HCT116 (cell line): ENCODE measurements at regions not wholly inside any gene's neighbourhood (a gene's known extent, or its start where the extent isn't known, plus 50 kb on each side); places are given as distances from the start of the nearest gene placed in this dataset.

ENCODE experiments used
- ATAC-seq: fragments of 200-7000 bp; cut with Tn5 transposase; 2 replicates; pipeline ENCODE4 v1.9.1; 2020; ENCODE audit warnings: mild to moderate bottlenecking, moderate library complexity
- BruUV-seq: library from RNA; stranded (reverse); fragments of 400-500 nt; replicated peaks from 2 replicates; lab custom pipeline; 2021; lab: Mats Ljungman, UMichigan
- CTCF ChIA-PET: fragments of 300-600 bp; sonication (Branson Sonifier 250); formaldehyde crosslinking; loops from one replicate; lab custom pipeline; 2021; ENCODE audit warnings: antibody characterized with exemption; lab: Charles Lee
- POLR2A ChIA-PET: fragments of 300-600, 350-600 bp; sonication (Branson Sonifier 250); formaldehyde crosslinking; loops from one replicate; lab custom pipeline; 2021; ENCODE audit warnings: antibody characterized with exemption; lab: Charles Lee
- RAD21 ChIA-PET, 2 experiments: fragments of 300-600 bp; sonication (Branson Sonifier 250); formaldehyde crosslinking; loops; one replicate each; lab custom pipeline; 2023; ENCODE audit warnings: low total read pairs in 2 of 2; ENCODE audit not compliant: uncharacterized antibody in 2 of 2, unreplicated experiment in 2 of 2, low non-redundant PET in 1 of 2; lab: Charles Lee
- DNase-seq: peaks from one replicate; pipeline ENCODE4 v3.0.0-alpha.2; 2010; ENCODE audit warnings: low read depth, low spot score
- H2AFZ ChIP-seq: fragments of 200-600 bp; shearing (Covaris generic), sonication (generic); 2 replicates; pipeline ENCODE4 v1.6.1; 2017; ENCODE audit warnings: low read depth, mixed run types, mixed read lengths, antibody characterized with exemption, low read length; ENCODE audit not compliant: poor library complexity, severe bottlenecking
- H3K27ac ChIP-seq: 2 replicates; pipeline ENCODE4 v1.5.1; 2012; ENCODE audit warnings: low read depth, low read length
- H3K27me3 ChIP-seq: fragments of 200-600 bp; sonication (generic); 2 replicates; pipeline ENCODE4 v1.6.1; 2016; ENCODE audit warnings: mixed run types, low read length, mixed read lengths; ENCODE audit not compliant: insufficient read depth
- H3K36me3 ChIP-seq, 2 experiments: fragments of 200-500 bp in 1 of 2; fragments of 200-600 bp in 1 of 2; sonication (Bioruptor generic) in 1 of 2; sonication (generic) in 1 of 2; 2 replicates each; pipeline versions ENCODE4 v1.5.1 to v1.6.1; 2014 to 2016; ENCODE audit warnings: low read length in 2 of 2, inconsistent platforms in 1 of 2, mixed read lengths in 1 of 2, mixed run types in 1 of 2; ENCODE audit not compliant: insufficient read depth in 2 of 2, control insufficient read depth in 1 of 2
- H3K4me1 ChIP-seq, 2 experiments: fragments of 200-600 bp in 1 of 2; sonication (generic) in 1 of 2; 2 replicates each; pipeline versions ENCODE4 v1.5.1 to v1.6.1; 2012 to 2017; ENCODE audit warnings: low read length in 2 of 2, inconsistent platforms in 1 of 2, mild to moderate bottlenecking in 1 of 2, mixed read lengths in 1 of 2, mixed run types in 1 of 2, moderate library complexity in 1 of 2; ENCODE audit not compliant: insufficient read depth in 2 of 2, control insufficient read depth in 1 of 2
- H3K4me2 ChIP-seq: fragments of 200-600 bp; sonication (generic); 2 replicates; pipeline ENCODE4 v1.6.1; 2017; ENCODE audit warnings: mixed run types, low read length, mixed read lengths
- H3K4me3 ChIP-seq, 2 experiments: fragments of 200-600 bp in 1 of 2; sonication (generic) in 1 of 2; replicated peaks in 1 of 2; 2 replicates each; pipeline ENCODE4 v1.5.1; 2011 to 2016; ENCODE audit warnings: low read length in 2 of 2, control low read depth in 1 of 2, low read depth in 1 of 2, mild to moderate bottlenecking in 1 of 2, mixed read lengths in 1 of 2, mixed run types in 1 of 2
- H3K79me2 ChIP-seq: fragments of 200-600 bp; sonication (generic); 2 replicates; pipeline ENCODE4 v1.6.1; 2017; ENCODE audit warnings: mild to moderate bottlenecking, mixed run types, low read length, moderate library complexity, mixed read lengths; ENCODE audit not compliant: insufficient read depth
- H3K9ac ChIP-seq: fragments of 200-600 bp; sonication (generic); 2 replicates; pipeline ENCODE4 v1.6.1; 2016; ENCODE audit warnings: low read length, mixed read lengths
- H3K9me2 ChIP-seq: fragments of 200-600 bp; sonication (generic), shearing (Covaris generic); 2 replicates; pipeline ENCODE4 v1.6.1; 2017; ENCODE audit warnings: mixed run types, mild to moderate bottlenecking, moderate library complexity; ENCODE audit not compliant: insufficient read depth
- H3K9me3 ChIP-seq, 2 experiments: fragments of 200-500 bp in 1 of 2; fragments of 200-600 bp in 1 of 2; sonication (Bioruptor generic) in 1 of 2; sonication (generic) in 1 of 2; 2 replicates each; pipeline ENCODE4 v1.6.1; 2014 to 2017; ENCODE audit warnings: low read length in 2 of 2, mixed read lengths in 2 of 2, inconsistent platforms in 1 of 2, low read depth in 1 of 2, mild to moderate bottlenecking in 1 of 2, mixed run types in 1 of 2, moderate library complexity in 1 of 2; ENCODE audit not compliant: control insufficient read depth in 1 of 2, insufficient read depth in 1 of 2
- H4K20me1 ChIP-seq: fragments of 200-600 bp; sonication (generic), shearing (Covaris generic); 2 replicates; pipeline ENCODE4 v1.6.1; 2017; ENCODE audit warnings: mixed run types, mild to moderate bottlenecking, moderate library complexity; ENCODE audit not compliant: insufficient read depth
- CBX3 ChIP-seq: IDR thresholded peaks from 2 replicates; pipeline ENCODE4 v1.6.1; 2012; ENCODE audit warnings: low read depth
- CEBPB ChIP-seq: IDR thresholded peaks from 2 replicates; pipeline ENCODE4 v1.6.1; 2012; ENCODE audit warnings: low read depth
- EGR1 ChIP-seq: IDR thresholded peaks from 2 replicates; pipeline ENCODE4 v1.6.1; 2012; ENCODE audit warnings: low read depth
- ELF1 ChIP-seq: IDR thresholded peaks from 2 replicates; pipeline ENCODE4 v1.6.1; 2012; ENCODE audit warnings: low read depth, borderline replicate concordance
- EZH2phosphoT487 ChIP-seq: fragments of 200-600 bp; IDR thresholded peaks from 2 replicates; pipeline ENCODE4 v1.6.1; 2018; ENCODE audit warnings: antibody characterized with exemption, borderline replicate concordance
- JUND ChIP-seq: IDR thresholded peaks from 2 replicates; pipeline ENCODE4 v1.6.1; 2012
- POLR2A ChIP-seq: IDR thresholded peaks from 2 replicates; pipeline ENCODE4 v1.7.0; 2011; ENCODE audit warnings: borderline replicate concordance; ENCODE audit not compliant: insufficient read depth, insufficient read length; ENCODE audit errors: extremely low read depth
- POLR2AphosphoS5 ChIP-seq: IDR thresholded peaks from 2 replicates; pipeline ENCODE4 v1.6.1; 2011; ENCODE audit warnings: mild to moderate bottlenecking, low read depth, low read length, moderate library complexity
- SIN3A ChIP-seq: IDR thresholded peaks from 2 replicates; pipeline ENCODE4 v1.6.1; 2012; ENCODE audit warnings: low read depth
- SP1 ChIP-seq: IDR thresholded peaks from 2 replicates; pipeline ENCODE4 v1.6.1; 2012; ENCODE audit warnings: low read depth
- SRF ChIP-seq: IDR thresholded peaks from 2 replicates; pipeline ENCODE4 v1.6.1; 2012; ENCODE audit warnings: low read depth
- ZFX ChIP-seq: fragments of 450-650 bp; IDR thresholded peaks from 2 replicates; pipeline ENCODE4 v1.6.1; 2017
- ZNF274 ChIP-seq: fragments of 200-500 bp; sonication (Bioruptor generic); IDR thresholded peaks from 2 replicates; pipeline ENCODE4 v1.6.1; 2014; ENCODE audit warnings: mild to moderate bottlenecking, low read depth, low read length, inconsistent platforms
- intact Hi-C: fragments of 100-400 bp; cut with micrococcal nuclease; formaldehyde crosslinking; loops from 2 replicates; pipeline ENCODE4 v1.10.0; 2022
- TF ChIP-seq, protein P1 (sequence below): IDR thresholded peaks from 2 replicates; pipeline ENCODE4 v1.6.1; 2011; ENCODE audit warnings: mild to moderate bottlenecking, low read length, moderate library complexity; ENCODE audit not compliant: insufficient replicate concordance; ENCODE audit errors: extremely low read depth
- TF ChIP-seq, protein P2 (sequence below): IDR thresholded peaks from 2 replicates; pipeline ENCODE4 v1.6.1; 2012; ENCODE audit warnings: low read depth

DNA sequence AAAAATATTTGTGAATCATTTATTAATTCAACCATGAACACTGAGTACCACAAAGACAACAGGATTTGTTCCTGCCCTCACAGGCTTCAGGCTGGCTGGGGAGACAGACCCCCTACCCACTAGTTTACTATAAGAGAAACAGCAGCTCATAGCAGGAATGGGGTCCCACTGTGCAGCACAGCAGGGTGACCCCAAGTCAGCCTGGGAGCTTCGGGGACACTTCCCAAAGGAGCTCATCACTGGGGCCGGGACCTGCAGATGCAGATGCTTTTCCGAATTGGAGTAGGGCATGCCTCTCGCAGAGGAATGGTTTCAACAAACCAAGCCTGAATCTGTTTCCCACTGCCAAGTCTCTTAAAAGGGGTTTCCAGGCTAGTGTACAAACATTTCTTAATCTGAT lies 176.2 kb upstream of the PWP1 start:
- H3K9me3 ChIP-seq: no peaks in the 10 kb centered on the region
- no TSS peak for BruUV-seq
- POLR2A ChIA-PET: no interaction called here

More for the DNA sequence above, 176.2 kb upstream of the PWP1 start:
- intact Hi-C loops: no loop called here
- CTCF ChIA-PET: no interaction called here
- no peaks in the 10 kb centered on the region for H4K20me1 ChIP-seq
- RAD21 ChIA-PET: no interaction called here
- DNase-seq (no peak), ATAC-seq (no peak)
- no peaks in the 10 kb centered on the region for H3K9me2 ChIP-seq
- no peak for TF ChIP-seq JUND
- TF ChIP-seq SP1: no peak
- no peak for TF ChIP-seq EZH2phosphoT487
- TF ChIP-seq, protein P1, sequence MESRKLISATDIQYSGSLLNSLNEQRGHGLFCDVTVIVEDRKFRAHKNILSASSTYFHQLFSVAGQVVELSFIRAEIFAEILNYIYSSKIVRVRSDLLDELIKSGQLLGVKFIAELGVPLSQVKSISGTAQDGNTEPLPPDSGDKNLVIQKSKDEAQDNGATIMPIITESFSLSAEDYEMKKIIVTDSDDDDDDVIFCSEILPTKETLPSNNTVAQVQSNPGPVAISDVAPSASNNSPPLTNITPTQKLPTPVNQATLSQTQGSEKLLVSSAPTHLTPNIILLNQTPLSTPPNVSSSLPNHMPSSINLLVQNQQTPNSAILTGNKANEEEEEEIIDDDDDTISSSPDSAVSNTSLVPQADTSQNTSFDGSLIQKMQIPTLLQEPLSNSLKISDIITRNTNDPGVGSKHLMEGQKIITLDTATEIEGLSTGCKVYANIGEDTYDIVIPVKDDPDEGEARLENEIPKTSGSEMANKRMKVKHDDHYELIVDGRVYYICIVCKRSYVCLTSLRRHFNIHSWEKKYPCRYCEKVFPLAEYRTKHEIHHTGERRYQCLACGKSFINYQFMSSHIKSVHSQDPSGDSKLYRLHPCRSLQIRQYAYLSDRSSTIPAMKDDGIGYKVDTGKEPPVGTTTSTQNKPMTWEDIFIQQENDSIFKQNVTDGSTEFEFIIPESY: no peak
- no peak for TF ChIP-seq EGR1
- TF ChIP-seq, protein P2, sequence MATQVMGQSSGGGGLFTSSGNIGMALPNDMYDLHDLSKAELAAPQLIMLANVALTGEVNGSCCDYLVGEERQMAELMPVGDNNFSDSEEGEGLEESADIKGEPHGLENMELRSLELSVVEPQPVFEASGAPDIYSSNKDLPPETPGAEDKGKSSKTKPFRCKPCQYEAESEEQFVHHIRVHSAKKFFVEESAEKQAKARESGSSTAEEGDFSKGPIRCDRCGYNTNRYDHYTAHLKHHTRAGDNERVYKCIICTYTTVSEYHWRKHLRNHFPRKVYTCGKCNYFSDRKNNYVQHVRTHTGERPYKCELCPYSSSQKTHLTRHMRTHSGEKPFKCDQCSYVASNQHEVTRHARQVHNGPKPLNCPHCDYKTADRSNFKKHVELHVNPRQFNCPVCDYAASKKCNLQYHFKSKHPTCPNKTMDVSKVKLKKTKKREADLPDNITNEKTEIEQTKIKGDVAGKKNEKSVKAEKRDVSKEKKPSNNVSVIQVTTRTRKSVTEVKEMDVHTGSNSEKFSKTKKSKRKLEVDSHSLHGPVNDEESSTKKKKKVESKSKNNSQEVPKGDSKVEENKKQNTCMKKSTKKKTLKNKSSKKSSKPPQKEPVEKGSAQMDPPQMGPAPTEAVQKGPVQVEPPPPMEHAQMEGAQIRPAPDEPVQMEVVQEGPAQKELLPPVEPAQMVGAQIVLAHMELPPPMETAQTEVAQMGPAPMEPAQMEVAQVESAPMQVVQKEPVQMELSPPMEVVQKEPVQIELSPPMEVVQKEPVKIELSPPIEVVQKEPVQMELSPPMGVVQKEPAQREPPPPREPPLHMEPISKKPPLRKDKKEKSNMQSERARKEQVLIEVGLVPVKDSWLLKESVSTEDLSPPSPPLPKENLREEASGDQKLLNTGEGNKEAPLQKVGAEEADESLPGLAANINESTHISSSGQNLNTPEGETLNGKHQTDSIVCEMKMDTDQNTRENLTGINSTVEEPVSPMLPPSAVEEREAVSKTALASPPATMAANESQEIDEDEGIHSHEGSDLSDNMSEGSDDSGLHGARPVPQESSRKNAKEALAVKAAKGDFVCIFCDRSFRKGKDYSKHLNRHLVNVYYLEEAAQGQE: no peak
- no peak for TF ChIP-seq ZFX
- no peak for TF ChIP-seq POLR2AphosphoS5
- TF ChIP-seq SIN3A: no peak
- no peak for TF ChIP-seq ZNF274
- TF ChIP-seq CEBPB: no peak
- TF ChIP-seq POLR2A: no peak
- TF ChIP-seq CBX3: no peak
- no peak for TF ChIP-seq ELF1
- TF ChIP-seq SRF: no peak
- no peaks in the 10 kb centered on the region for H3K36me3 ChIP-seq
- no peak overlapping the region for H3K27ac ChIP-seq
- H3K79me2 ChIP-seq: no peaks in the 10 kb centered on the region
- no peaks in the 10 kb centered on the region for H3K4me1 ChIP-seq
- H3K4me2 ChIP-seq: no peak overlapping the region
- H3K27me3 ChIP-seq: no peaks in the 10 kb centered on the region
- H3K9ac ChIP-seq: no peak overlapping the region
- no peak overlapping the region for H2AFZ ChIP-seq
- H3K4me3 ChIP-seq: no peak overlapping the region
